B cell (primary cell): ENCODE measurements at regions not wholly inside any gene's neighbourhood (a gene's known extent, or its start where the extent isn't known, plus 50 kb on each side); places are given as distances from the start of the nearest gene placed in this dataset.

Experiments used
- ATAC-seq: fragments of 200-7000 bp; cut with Tn5 transposase; one replicate; pipeline ENCODE4 v1.10.0; 2021; ENCODE audit warnings: low read depth, mild to moderate bottlenecking, moderate number of reproducible peaks, moderate library complexity
- CTCF ChIA-PET: fragments of 350-600 bp; sonication (Branson Sonifier 250); formaldehyde crosslinking; loops from one replicate; lab custom pipeline; 2021; ENCODE audit warnings: antibody characterized with exemption, inconsistent platforms; lab: Charles Lee
- POLR2A ChIA-PET: fragments of 350-600 bp; sonication (Branson Sonifier 250); formaldehyde crosslinking; loops from one replicate; lab custom pipeline; 2021; ENCODE audit warnings: antibody characterized with exemption; lab: Charles Lee
- DNase-seq: peaks from one replicate; pipeline ENCODE4 v3.0.0; 2013
- H2AFZ ChIP-seq: 2 replicates; pipeline ENCODE4 v1.6.1; 2012; ENCODE audit warnings: mild to moderate bottlenecking, low read depth, low read length; ENCODE audit not compliant: insufficient read depth, poor library complexity, severe bottlenecking
- H3K27ac ChIP-seq, 2 donors: 1 replicate in 1 of 2; 2 replicates in 1 of 2; pipeline ENCODE4 v1.5.1; 2012 to 2013; ENCODE audit warnings: low read length in 2 of 2, mild to moderate bottlenecking in 2 of 2, moderate library complexity in 1 of 2
- H3K27me3 ChIP-seq, 4 experiments: fragments of 200-600 bp in 1 of 4; sonication (generic) in 1 of 4; replicated peaks in 1 of 4; 1 replicate in 2 of 4; 2 replicates in 2 of 4; pipeline versions ENCODE4 v1.6.1 to v1.7.0; 2013 to 2016; ENCODE audit warnings: low read length in 3 of 4, mild to moderate bottlenecking in 2 of 4, mixed read lengths in 1 of 4, moderate library complexity in 1 of 4; ENCODE audit not compliant: insufficient read depth in 4 of 4, control insufficient read depth in 3 of 4; ENCODE audit errors: control extremely low read depth in 1 of 4
- H3K36me3 ChIP-seq, 2 experiments: replicated peaks in 1 of 2; 1 replicate in 1 of 2; 2 replicates in 1 of 2; pipeline versions ENCODE4 v1.6.1 to v1.7.1; 2013; ENCODE audit warnings: low read length in 1 of 2; ENCODE audit not compliant: insufficient read depth in 2 of 2, control insufficient read depth in 1 of 2; ENCODE audit errors: control extremely low read depth in 1 of 2, extremely low read depth in 1 of 2
- H3K4me1 ChIP-seq, 2 donors: fragments of 200-600 bp in 1 of 2; sonication (generic) in 1 of 2; 1 replicate in 1 of 2; 2 replicates in 1 of 2; pipeline versions ENCODE4 v1.5.1 to v1.6.1; 2013 to 2017; ENCODE audit warnings: low read length in 2 of 2; ENCODE audit not compliant: control insufficient read depth in 2 of 2, insufficient read depth in 2 of 2
- H3K4me2 ChIP-seq: replicated peaks from 2 replicates; pipeline ENCODE3; 2012; ENCODE audit warnings: mild to moderate bottlenecking, low read depth, low read length; ENCODE audit not compliant: poor library complexity, severe bottlenecking
- H3K4me3 ChIP-seq, 5 experiments: fragments of 200-600 bp in 1 of 5; sonication (generic) in 1 of 5; 1 replicate in 3 of 5; 2 replicates in 2 of 5; pipeline versions ENCODE4 v1.5.1 to v1.7.0; 2011 to 2016; ENCODE audit warnings: low read length in 4 of 5, mild to moderate bottlenecking in 4 of 5, low read depth in 2 of 5, control low read depth in 1 of 5, moderate library complexity in 1 of 5; ENCODE audit not compliant: insufficient read depth in 1 of 5; ENCODE audit errors: control extremely low read depth in 1 of 5, extremely low read depth in 1 of 5
- H3K79me2 ChIP-seq: fragments of 200-600 bp; sonication (generic); one replicate; pipeline ENCODE4 v1.6.0; 2016; ENCODE audit warnings: low read length; ENCODE audit not compliant: control insufficient read depth, insufficient read depth
- H3K9ac ChIP-seq: fragments of 200-600 bp; sonication (generic); 2 replicates; pipeline ENCODE4 v1.6.1; 2017; ENCODE audit warnings: mild to moderate bottlenecking, low read length, moderate library complexity
- H3K9me3 ChIP-seq, 3 donors: one replicate each; pipeline versions ENCODE4 v1.6.1 to v1.7.1; 2013; ENCODE audit warnings: low read length in 2 of 3; ENCODE audit not compliant: control insufficient read depth in 2 of 3, insufficient read depth in 1 of 3; ENCODE audit errors: control extremely low read depth in 1 of 3
- H4K20me1 ChIP-seq: 2 replicates; pipeline ENCODE4 v1.6.0; 2012; ENCODE audit warnings: mild to moderate bottlenecking, low read length; ENCODE audit not compliant: insufficient read depth, control insufficient read depth, poor library complexity, severe bottlenecking
- H3K27ac Mint-ChIP-seq: one replicate; pipeline ENCODE4 v1.8.0; 2021; ENCODE audit warnings: mixed read lengths
- H3K27me3 Mint-ChIP-seq: one replicate; pipeline ENCODE4 v1.8.0; 2021; ENCODE audit warnings: mixed read lengths
- H3K4me1 Mint-ChIP-seq: one replicate; pipeline ENCODE4 v1.8.0; 2021; ENCODE audit warnings: mixed read lengths
- H3K4me3 Mint-ChIP-seq: one replicate; pipeline ENCODE4 v1.8.0; 2021; ENCODE audit warnings: mixed read lengths
- H3K9me3 Mint-ChIP-seq: one replicate; pipeline ENCODE4 v1.8.0; 2022; ENCODE audit warnings: mixed read lengths; ENCODE audit not compliant: insufficient read depth
- EZH2 ChIP-seq: IDR thresholded peaks from 2 replicates; pipeline ENCODE4 v1.6.1; 2012; ENCODE audit warnings: borderline replicate concordance, low read depth, mild to moderate bottlenecking, moderate library complexity, low read length; ENCODE audit not compliant: insufficient read depth, poor library complexity, severe bottlenecking
- WGBS: methylation state at CpG from one replicate; pipeline ENCODE4 v1.1.5; 2013; ENCODE audit warnings: missing lambda C conversion rate; ENCODE audit not compliant: insufficient coverage; 5-methylcytosine and 5-hydroxymethylcytosine counted together
- intact Hi-C: fragments of 100-400 bp; cut with micrococcal nuclease; formaldehyde crosslinking; loops from one replicate; pipeline ENCODE4 v1.10.0; 2022
- TF ChIP-seq, protein P1 (sequence below): fragments of 200-600 bp; IDR thresholded peaks from one replicate; pipeline ENCODE4 v1.8.0; 2022; ENCODE audit warnings: antibody characterized with exemption, mild to moderate bottlenecking

GRCh38 chr14:85417396-85417795 is 112.5 kb upstream of the FLRT2 start:
- WGBS: no CpG with 5 or more reads among the region's 2 CpGs
- Histone ChIP-seq H4K20me1 (no peaks in the 10 kb centered on the region), H3K9me3 (peaks cover 0 to 4% (median 0%) of the 10 kb centered on the region in 3 donors), H3K36me3 (no peaks in the 10 kb centered on the region), H3K79me2 (no peaks in the 10 kb centered on the region), H3K27ac (no peak overlapping the region), H3K4me3 (no peak overlapping the region), H3K4me2 (no peak overlapping the region), H3K27me3 (no peaks in the 10 kb centered on the region), H3K4me1 (no peaks in the 10 kb centered on the region), H3K9ac (no peak overlapping the region), H2AFZ (no peak overlapping the region)
- Mint-ChIP-seq H3K9me3 (no peaks in the 10 kb centered on the region), H3K4me1 (no peaks in the 10 kb centered on the region), H3K27me3 (no peaks in the 10 kb centered on the region), H3K4me3 (no peak overlapping the region), H3K27ac (no peak overlapping the region)
- TF ChIP-seq, protein P1, sequence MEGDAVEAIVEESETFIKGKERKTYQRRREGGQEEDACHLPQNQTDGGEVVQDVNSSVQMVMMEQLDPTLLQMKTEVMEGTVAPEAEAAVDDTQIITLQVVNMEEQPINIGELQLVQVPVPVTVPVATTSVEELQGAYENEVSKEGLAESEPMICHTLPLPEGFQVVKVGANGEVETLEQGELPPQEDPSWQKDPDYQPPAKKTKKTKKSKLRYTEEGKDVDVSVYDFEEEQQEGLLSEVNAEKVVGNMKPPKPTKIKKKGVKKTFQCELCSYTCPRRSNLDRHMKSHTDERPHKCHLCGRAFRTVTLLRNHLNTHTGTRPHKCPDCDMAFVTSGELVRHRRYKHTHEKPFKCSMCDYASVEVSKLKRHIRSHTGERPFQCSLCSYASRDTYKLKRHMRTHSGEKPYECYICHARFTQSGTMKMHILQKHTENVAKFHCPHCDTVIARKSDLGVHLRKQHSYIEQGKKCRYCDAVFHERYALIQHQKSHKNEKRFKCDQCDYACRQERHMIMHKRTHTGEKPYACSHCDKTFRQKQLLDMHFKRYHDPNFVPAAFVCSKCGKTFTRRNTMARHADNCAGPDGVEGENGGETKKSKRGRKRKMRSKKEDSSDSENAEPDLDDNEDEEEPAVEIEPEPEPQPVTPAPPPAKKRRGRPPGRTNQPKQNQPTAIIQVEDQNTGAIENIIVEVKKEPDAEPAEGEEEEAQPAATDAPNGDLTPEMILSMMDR: no peak
- no peak for TF ChIP-seq EZH2
- intact Hi-C loops: no loop called here
- POLR2A ChIA-PET: no interaction called here
- DNase-seq (no peak), ATAC-seq (no peak)
- CTCF ChIA-PET: no interaction called here

GRCh38 chr14:85418721-85419120 is 111.2 kb upstream of the FLRT2 start:
- no peaks in the 10 kb centered on the region for H3K4me1 ChIP-seq
- H3K4me1 Mint-ChIP-seq: no peaks in the 10 kb centered on the region
- peaks cover 0 to 4% (median 0%) of the 10 kb centered on the region in 3 donors for H3K9me3 ChIP-seq
- H3K79me2 ChIP-seq: no peaks in the 10 kb centered on the region
- no peak overlapping the region for H3K27ac Mint-ChIP-seq
- H3K9ac ChIP-seq: no peak overlapping the region
- ChIA-PET CTCF (no interaction called here), POLR2A (no interaction called here)
- no peak for TF ChIP-seq EZH2
- TF ChIP-seq, protein P1: no peak
- no peak overlapping the region for H3K4me3 Mint-ChIP-seq
- H3K36me3 ChIP-seq: no peaks in the 10 kb centered on the region
- H3K27ac ChIP-seq: no peak overlapping the region
- ATAC-seq: no peak
- WGBS: no CpG with 5 or more reads among the region's 1 CpG
- H3K27me3 Mint-ChIP-seq: no peaks in the 10 kb centered on the region
- no peak overlapping the region for H3K4me2 ChIP-seq
- DNase-seq: no peak
- H3K27me3 ChIP-seq: no peaks in the 10 kb centered on the region
- no peak overlapping the region for H3K4me3 ChIP-seq
- intact Hi-C loops: no loop called here
- H4K20me1 ChIP-seq: no peaks in the 10 kb centered on the region
- H2AFZ ChIP-seq: no peak overlapping the region
- no peaks in the 10 kb centered on the region for H3K9me3 Mint-ChIP-seq
